GM12891 (cell line): ENCODE measurements at regions not wholly inside any gene's neighbourhood (a gene's known extent, or its start where the extent isn't known, plus 50 kb on each side); places are given as distances from the start of the nearest gene placed in this dataset.
"Not testable (repeated sequence)": the region's sequence is repeated elsewhere in the genome, so short reads cannot be mapped to it uniquely, and the experiment has no call there.

Source experiments
- DNase-seq: peaks from one replicate; pipeline ENCODE4 v3.0.0; 2011; ENCODE audit warnings: low spot score; ENCODE audit not compliant: insufficient read length
- FAIRE-seq: peaks from 2 replicates; lab custom pipeline; 2011; peaks lifted over from hg19 to GRCh38; lab: Jason Lieb, UNC
- PAX5 ChIP-seq: IDR thresholded peaks from 2 replicates; pipeline ENCODE4 v1.6.1; 2011; ENCODE audit warnings: low read length, moderate library complexity, mild to moderate bottlenecking; ENCODE audit not compliant: insufficient read depth, severe bottlenecking
- POLR2A ChIP-seq: IDR thresholded peaks from 2 replicates; pipeline ENCODE4 v1.6.1; 2011; ENCODE audit warnings: low read depth, low read length, control low read depth
- POLR2AphosphoS5 ChIP-seq: IDR thresholded peaks from 2 replicates; pipeline ENCODE4 v1.6.1; 2011; ENCODE audit warnings: low read depth, low read length, control low read depth
- POU2F2 ChIP-seq: IDR thresholded peaks from 2 replicates; pipeline ENCODE4 v1.6.1; 2011; ENCODE audit warnings: low read depth, mild to moderate bottlenecking, control low read depth, low read length, moderate library complexity
- SPI1 ChIP-seq: IDR thresholded peaks from 2 replicates; pipeline ENCODE4 v1.6.1; 2011; ENCODE audit warnings: low read depth, low read length, control low read depth
- TAF1 ChIP-seq: IDR thresholded peaks from 2 replicates; pipeline ENCODE4 v1.6.1; 2011; ENCODE audit warnings: low read depth, low read length, control low read depth

DNA sequence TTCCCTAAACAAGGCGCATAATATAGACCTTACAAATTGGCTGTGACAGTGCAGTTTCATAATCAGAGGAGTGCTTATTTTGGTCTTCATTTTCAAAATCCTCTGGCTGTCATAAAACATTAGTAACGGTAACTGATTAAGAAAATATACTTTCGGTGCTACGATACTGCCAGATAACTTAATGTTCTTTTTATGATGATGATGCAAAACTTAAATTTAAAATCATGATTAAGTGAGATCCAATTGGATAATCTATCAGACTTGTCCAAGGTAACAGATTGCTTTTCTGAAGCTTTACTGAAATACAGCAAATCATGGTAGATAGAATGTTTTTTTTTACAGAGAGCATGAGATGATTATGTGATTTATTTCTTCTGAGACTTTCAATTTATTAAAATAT lies 364.2 kb upstream of the CNTN3 start:
- FAIRE-seq, result no peak
- TF ChIP-seq PAX5 (no peak), POLR2A (no peak), POU2F2 (no peak), TAF1 (no peak), SPI1 (no peak), POLR2AphosphoS5 (no peak)
- DNase-seq, result no peak

DNA sequence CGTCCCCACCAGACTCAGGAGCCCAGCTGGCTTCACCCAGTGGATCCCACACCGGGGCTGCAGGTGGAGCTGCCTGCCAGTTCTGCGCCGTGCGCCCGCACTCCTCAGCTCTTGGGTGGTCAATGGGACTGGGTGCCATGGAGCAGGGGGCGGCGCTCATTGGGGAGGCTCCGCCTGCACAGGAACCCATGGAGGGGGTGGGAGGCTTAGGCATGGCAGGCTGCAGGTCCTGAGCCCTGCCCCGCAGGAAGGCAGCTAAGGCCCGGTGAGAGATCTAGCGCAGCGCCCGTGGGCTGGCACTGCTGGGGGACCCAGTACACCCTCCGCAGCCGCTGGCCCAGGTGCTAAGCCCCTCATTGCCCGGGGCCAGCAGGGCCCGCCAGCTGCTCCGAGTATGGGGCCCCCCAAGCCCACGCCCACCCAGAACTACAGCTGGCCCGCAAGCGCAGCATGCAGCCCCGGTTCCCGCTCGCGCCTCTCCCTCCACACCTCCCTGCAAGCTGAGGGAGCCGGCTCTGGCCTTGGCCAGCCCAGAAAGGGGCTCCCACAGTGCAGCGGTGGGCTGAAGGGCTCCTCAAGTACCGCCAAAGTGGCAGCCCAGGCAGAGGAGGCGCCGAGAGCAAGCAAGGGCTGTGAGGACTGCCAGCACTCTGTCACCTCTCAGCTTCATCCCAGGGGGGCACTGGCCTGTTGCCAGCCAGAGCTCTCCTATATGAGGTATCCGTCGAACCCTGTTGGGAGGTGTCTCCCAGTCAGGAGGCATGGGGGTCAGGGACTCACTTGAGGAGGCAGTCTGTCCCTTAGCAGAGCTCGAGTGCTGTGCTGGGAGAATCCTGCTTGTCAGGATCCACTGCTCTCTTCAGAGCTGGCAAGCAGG lies 370.8 kb upstream of the CNTN3 start:
- not testable (repeated sequence) for DNase-seq, FAIRE-seq

DNA sequence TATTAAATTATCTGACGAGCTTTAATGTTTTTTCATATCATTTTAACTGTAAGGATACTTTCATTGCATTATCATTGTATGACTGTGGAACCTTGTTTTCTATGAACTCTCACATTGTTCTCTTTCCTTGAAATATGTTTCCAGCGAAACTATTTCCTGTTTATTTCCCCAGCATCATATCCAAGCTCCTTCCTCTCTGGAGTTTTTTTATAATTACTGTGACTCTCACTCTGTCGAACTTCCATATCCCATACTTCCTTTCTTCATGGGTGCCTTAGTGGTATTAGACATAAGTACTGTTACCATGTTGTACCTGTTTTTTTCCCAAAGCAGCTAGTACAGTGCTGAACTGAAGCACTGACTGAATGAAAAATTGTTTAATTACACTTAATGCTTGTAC lies 373.6 kb upstream of the CNTN3 start:
- FAIRE-seq (no peak), DNase-seq (no peak)
- TF ChIP-seq POLR2AphosphoS5, result no peak

DNA sequence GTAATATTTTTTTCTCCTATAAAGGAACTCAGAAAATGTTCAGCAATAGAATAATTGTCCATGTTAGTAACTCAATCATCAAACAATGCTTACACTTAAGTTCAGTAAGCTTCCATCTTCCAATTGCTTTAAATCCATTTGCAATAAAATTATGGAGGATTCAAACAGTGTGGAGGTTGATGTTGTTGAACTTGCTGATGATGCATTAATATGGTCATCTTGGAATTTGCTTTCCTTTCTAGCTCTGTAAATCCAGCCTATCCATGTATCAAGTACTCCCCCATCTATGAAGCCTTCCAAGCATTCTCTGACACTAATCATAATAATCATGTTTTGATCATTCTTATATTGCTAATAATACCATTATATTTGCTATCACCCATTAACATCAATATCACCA lies 378.4 kb upstream of the CNTN3 start:
- no peak for DNase-seq
- no peak for FAIRE-seq
- no peak for TF ChIP-seq POLR2A
- no peak for TF ChIP-seq SPI1
- TF ChIP-seq PAX5, result no peak
- no peak for TF ChIP-seq POLR2AphosphoS5
- no peak for TF ChIP-seq TAF1

DNA sequence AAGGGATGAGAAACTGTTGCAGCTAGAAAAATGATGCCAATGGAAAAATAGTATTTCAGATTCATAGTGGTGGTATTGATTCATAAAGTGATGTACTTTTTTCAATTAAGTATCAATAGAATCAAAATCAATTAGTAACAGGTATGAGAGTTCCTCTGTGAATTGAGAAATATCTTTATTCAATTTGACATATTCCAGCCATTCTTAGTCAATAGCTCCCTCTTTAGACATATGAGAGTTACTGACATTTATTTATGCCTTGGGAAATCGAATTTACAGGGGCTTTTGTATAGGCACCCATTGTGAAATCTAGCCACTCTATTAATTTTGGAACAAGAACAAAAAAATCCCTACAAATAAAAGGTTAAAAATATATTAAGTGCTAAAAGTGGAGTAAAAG lies 386.9 kb upstream of the CNTN3 start:
- DNase-seq (no peak), FAIRE-seq (no peak)
- TF ChIP-seq POU2F2, result no peak
- no peak for TF ChIP-seq SPI1
- no peak for TF ChIP-seq PAX5
- TF ChIP-seq POLR2A, result no peak
- no peak for TF ChIP-seq TAF1
- no peak for TF ChIP-seq POLR2AphosphoS5

DNA sequence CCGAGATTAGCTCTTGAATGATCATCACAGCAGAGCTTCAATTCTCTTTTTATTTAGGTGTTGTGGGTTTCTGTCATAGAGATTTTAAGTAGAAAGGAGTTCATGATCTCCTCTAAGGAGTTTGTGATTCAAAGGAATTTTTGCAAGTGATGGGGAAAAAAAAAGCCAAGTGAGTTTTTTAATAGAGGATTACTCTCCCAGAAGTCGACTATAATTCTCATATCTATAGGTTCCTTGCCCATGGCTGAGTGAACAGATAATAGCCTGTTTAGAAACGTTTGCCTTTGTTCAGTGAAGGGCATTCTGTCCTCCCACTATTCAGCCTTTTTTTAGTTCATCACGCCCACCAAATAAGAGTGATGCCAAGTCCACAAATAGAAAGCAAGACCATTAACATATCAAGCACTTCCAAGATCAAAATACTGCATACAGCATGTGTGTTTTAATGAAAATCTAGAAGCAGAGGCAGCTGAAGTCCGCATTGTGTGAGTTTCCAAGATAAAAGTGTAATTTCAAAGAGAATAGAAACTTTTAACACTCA lies 398.4 kb upstream of the CNTN3 start:
- FAIRE-seq, result no peak
- TF ChIP-seq PAX5 (no peak), POLR2A (no peak), SPI1 (no peak), POU2F2 (no peak), POLR2AphosphoS5 (no peak), TAF1 (no peak)
- DNase-seq, result no peak

DNA sequence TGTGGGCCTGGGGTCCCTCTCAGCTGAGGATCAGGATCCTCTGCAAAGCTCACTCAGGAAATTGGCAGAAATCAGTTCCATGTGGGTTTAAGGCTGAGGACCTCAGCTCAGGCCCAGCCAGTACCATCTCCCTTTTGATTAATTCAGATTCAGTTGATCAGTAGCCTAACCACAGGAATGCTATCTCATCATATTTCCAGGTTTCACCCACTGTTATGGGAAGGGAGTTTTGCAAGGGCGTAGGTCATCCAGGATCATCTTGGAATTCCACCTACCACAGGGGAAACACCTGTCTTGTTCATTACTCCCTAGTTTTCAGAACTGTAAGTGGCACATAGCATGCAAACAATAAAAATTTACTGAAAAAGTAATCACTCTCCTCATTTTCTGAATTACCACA lies 399.5 kb upstream of the CNTN3 start:
- TF ChIP-seq POU2F2 (no peak), PAX5 (no peak), SPI1 (no peak), POLR2AphosphoS5 (no peak), TAF1 (no peak), POLR2A (no peak)
- no peak for FAIRE-seq
- no peak for DNase-seq

DNA sequence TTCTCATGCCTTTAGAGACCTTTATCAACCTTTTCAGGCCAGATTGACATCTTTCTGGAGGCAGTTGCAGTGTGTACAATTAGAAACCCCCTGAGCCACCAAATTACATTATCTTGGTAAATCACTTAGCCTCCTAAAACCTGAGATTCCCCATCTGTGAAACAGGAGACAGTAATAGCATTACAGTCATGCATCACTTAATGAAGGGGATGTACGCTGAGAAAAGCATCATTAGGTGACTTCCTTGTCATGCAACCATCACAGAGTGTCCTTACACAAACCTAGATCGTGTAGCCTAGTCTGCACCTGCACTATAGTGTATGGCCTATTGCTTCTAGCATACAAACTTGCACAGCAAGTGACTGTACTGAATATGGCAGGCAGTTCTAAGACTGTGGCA lies 400.8 kb upstream of the CNTN3 start:
- FAIRE-seq (no peak), DNase-seq (no peak)
- no peak for TF ChIP-seq TAF1
- no peak for TF ChIP-seq PAX5
- no peak for TF ChIP-seq POLR2A
- no peak for TF ChIP-seq POLR2AphosphoS5
- no peak for TF ChIP-seq SPI1
- no peak for TF ChIP-seq POU2F2

DNA sequence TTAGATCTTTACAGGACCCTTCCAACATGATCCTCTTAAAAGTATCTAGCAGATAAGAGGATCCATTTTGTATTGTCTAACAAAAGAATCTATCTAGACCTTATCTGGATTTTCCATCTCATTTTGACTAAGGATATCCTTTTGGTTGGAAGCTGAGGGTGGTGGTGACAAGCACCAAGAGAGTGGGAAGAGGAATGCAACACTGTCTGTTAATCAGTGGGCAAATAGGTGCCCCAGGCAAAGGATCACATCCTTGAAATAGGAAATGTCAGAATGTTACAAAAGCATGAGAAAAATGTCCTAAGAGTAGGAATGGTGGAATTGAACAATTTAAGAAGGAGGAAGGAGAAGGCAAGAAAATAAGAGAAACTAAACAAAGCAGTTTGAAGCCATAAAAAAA lies 420.7 kb upstream of the CNTN3 start:
- DNase-seq (no peak), FAIRE-seq (no peak)
- TF ChIP-seq SPI1, result no peak
- TF ChIP-seq PAX5, result no peak
- no peak for TF ChIP-seq POLR2A

DNA sequence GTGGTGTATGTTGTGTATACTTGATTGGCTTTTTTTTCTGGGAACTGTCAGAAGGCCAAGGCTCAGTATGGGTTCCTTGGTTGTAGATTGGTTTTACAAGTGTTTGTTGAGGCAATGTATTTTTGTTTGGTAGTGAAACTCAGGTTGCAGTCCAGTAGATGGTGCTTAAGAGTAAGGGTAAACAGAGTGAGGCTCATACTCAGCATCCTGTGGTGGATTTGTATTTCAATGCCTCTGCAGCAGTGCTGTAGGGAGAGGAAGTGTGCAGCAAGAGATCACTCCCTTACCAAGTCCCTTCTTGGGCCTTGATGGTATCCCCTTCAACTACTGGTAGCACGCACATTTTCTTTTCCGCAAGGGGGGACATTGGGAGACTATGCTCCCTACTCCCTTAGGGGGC lies 428.5 kb upstream of the CNTN3 start:
- TF ChIP-seq POLR2A (no peak), TAF1 (no peak), POU2F2 (no peak), SPI1 (no peak), PAX5 (no peak), POLR2AphosphoS5 (no peak)
- FAIRE-seq (no peak), DNase-seq (no peak)

DNA sequence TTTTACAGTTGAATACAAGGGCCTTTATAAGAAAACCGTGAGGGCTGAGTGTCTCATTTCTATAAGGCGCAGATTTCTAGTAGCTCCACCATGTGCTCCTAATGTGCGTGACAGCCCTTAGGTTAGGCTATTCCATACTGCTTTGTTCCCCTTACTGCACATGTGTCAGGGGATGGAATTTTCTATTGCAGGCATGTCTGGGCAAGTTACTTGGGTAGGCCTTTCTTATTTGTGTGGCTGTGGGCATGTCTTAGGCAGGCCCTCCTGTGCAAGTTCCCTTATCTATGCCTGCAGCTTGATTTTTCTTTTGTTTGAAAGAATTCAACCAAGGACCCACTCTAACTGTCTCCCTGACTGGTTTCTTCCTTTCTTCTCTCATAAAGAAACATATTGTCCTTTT lies 434.2 kb upstream of the CNTN3 start:
- DNase-seq, result no peak
- TF ChIP-seq POU2F2, result no peak
- TF ChIP-seq PAX5, result no peak
- no peak for TF ChIP-seq SPI1
- no peak for TF ChIP-seq POLR2AphosphoS5
- TF ChIP-seq TAF1, result no peak
- no peak for TF ChIP-seq POLR2A
- FAIRE-seq, result no peak
